Mesenchymal stem cell (in vitro differentiated cells and primary cell): ENCODE measurements at regions not wholly inside any gene's neighbourhood (a gene's known extent, or its start where the extent isn't known, plus 50 kb on each side); places are given as distances from the start of the nearest gene placed in this dataset.

Experiments
- DNase-seq: peaks from one replicate; pipeline ENCODE4 v3.0.0-alpha.2; 2013
- H2AFZ ChIP-seq: one replicate; pipeline ENCODE4 v1.6.1; 2013; ENCODE audit warnings: low read depth, mild to moderate bottlenecking, control low read depth, inconsistent platforms, low read length, moderate library complexity
- H2AK5ac ChIP-seq: 2 replicates; pipeline ENCODE4 v1.6.1; 2013; ENCODE audit warnings: low read length, moderate library complexity, mild to moderate bottlenecking, inconsistent platforms; ENCODE audit not compliant: severe bottlenecking
- H2BK120ac ChIP-seq: one replicate; pipeline ENCODE4 v1.6.1; 2013; ENCODE audit warnings: low read depth, mild to moderate bottlenecking, inconsistent platforms, low read length, moderate library complexity
- H2BK12ac ChIP-seq, 2 experiments: one replicate each; pipeline ENCODE4 v1.6.1; 2013; ENCODE audit warnings: inconsistent platforms in 2 of 2, low read length in 2 of 2, mild to moderate bottlenecking in 2 of 2, moderate library complexity in 2 of 2, control low read depth in 1 of 2
- H2BK15ac ChIP-seq: one replicate; pipeline ENCODE4 v1.6.1; 2013; ENCODE audit warnings: mild to moderate bottlenecking, low read depth, inconsistent platforms; ENCODE audit not compliant: poor library complexity, severe bottlenecking
- H2BK5ac ChIP-seq: 2 replicates; pipeline ENCODE4 v1.6.1; 2013; ENCODE audit warnings: low read depth, mild to moderate bottlenecking, low read length, control low read depth, inconsistent platforms; ENCODE audit not compliant: poor library complexity, severe bottlenecking
- H3K14ac ChIP-seq, 2 experiments: one replicate each; pipeline ENCODE4 v1.6.1; 2013; ENCODE audit warnings: inconsistent platforms in 2 of 2, low read length in 2 of 2, control low read depth in 1 of 2, mild to moderate bottlenecking in 1 of 2, moderate library complexity in 1 of 2
- H3K18ac ChIP-seq, 2 experiments: one replicate each; pipeline ENCODE4 v1.6.1; 2013; ENCODE audit warnings: inconsistent platforms in 2 of 2, low read length in 2 of 2, control low read depth in 1 of 2, low read depth in 1 of 2, mild to moderate bottlenecking in 1 of 2
- H3K23ac ChIP-seq, 2 experiments: one replicate each; pipeline ENCODE4 v1.6.1; 2013; ENCODE audit warnings: inconsistent platforms in 2 of 2, low read length in 2 of 2, mild to moderate bottlenecking in 2 of 2, moderate library complexity in 2 of 2, control low read depth in 1 of 2
- H3K27ac ChIP-seq: 2 replicates; pipeline ENCODE4 v1.5.1; 2013; ENCODE audit warnings: mild to moderate bottlenecking, moderate library complexity, low read length, control low read depth, inconsistent platforms; ENCODE audit not compliant: poor library complexity, severe bottlenecking
- H3K27me3 ChIP-seq, 2 experiments: 2 replicates each; pipeline versions ENCODE4 v1.6.1 to v1.7.0; 2013; ENCODE audit warnings: low read length in 2 of 2, mild to moderate bottlenecking in 2 of 2, moderate library complexity in 2 of 2, control low read depth in 1 of 2, inconsistent platforms in 1 of 2; ENCODE audit not compliant: control insufficient read depth in 1 of 2, insufficient read depth in 1 of 2
- H3K36me3 ChIP-seq, 2 experiments: 2 replicates each; pipeline versions ENCODE4 v1.6.1 to v1.7.0; 2013; ENCODE audit warnings: low read length in 2 of 2, control low read depth in 1 of 2, inconsistent platforms in 1 of 2, low read depth in 1 of 2, mild to moderate bottlenecking in 1 of 2; ENCODE audit not compliant: insufficient read depth in 2 of 2, control insufficient read depth in 1 of 2
- H3K4ac ChIP-seq, 2 experiments: one replicate each; pipeline ENCODE4 v1.6.1; 2013; ENCODE audit warnings: inconsistent platforms in 2 of 2, low read length in 2 of 2, mild to moderate bottlenecking in 2 of 2, moderate library complexity in 2 of 2, control low read depth in 1 of 2, low read depth in 1 of 2
- H3K4me1 ChIP-seq: 2 replicates; pipeline ENCODE4 v1.6.1; 2013; ENCODE audit warnings: low read depth, low read length, control low read depth; ENCODE audit not compliant: control insufficient read depth, insufficient read depth
- H3K4me2 ChIP-seq: 2 replicates; pipeline ENCODE4 v1.6.1; 2013; ENCODE audit warnings: low read length, mild to moderate bottlenecking, inconsistent platforms; ENCODE audit not compliant: poor library complexity, severe bottlenecking
- H3K4me3 ChIP-seq, 2 experiments: 2 replicates each; pipeline versions ENCODE4 v1.5.1 to v1.7.0; 2013; ENCODE audit warnings: low read length in 2 of 2, mild to moderate bottlenecking in 2 of 2, control low read depth in 1 of 2, low read depth in 1 of 2; ENCODE audit not compliant: insufficient read depth in 1 of 2
- H3K79me1 ChIP-seq: replicated peaks from 2 replicates; pipeline ENCODE4 v1.6.1; 2013; ENCODE audit warnings: mild to moderate bottlenecking, control low read depth, low read length, inconsistent platforms; ENCODE audit not compliant: poor library complexity, severe bottlenecking
- H3K9ac ChIP-seq: 2 replicates; pipeline ENCODE4 v1.7.0; 2013; ENCODE audit warnings: mild to moderate bottlenecking, low read length, moderate library complexity
- H3K9me3 ChIP-seq: 2 replicates; pipeline ENCODE4 v1.7.0; 2013; ENCODE audit warnings: mild to moderate bottlenecking, low read length; ENCODE audit not compliant: control insufficient read depth
- H4K8ac ChIP-seq: one replicate; pipeline ENCODE4 v1.6.1; 2013; ENCODE audit warnings: inconsistent platforms, mild to moderate bottlenecking, low read length, moderate library complexity
- H4K91ac ChIP-seq: one replicate; pipeline ENCODE4 v1.6.1; 2013; ENCODE audit warnings: mild to moderate bottlenecking, low read length, inconsistent platforms
- WGBS: methylation state at CpG from one replicate; pipeline ENCODE4 v1.1.7; 2013; ENCODE audit warnings: mixed read lengths; 5-methylcytosine and 5-hydroxymethylcytosine counted together

- H3K18ac ChIP-seq = no peak overlapping the region
- no peaks in the 10 kb centered on the region for H3K79me1 ChIP-seq
- no peak overlapping the region for H3K14ac ChIP-seq
- no peak overlapping the region for H2BK5ac ChIP-seq
- H2BK120ac ChIP-seq = no peak overlapping the region
- H3K27ac ChIP-seq = no peak overlapping the region
- no peak overlapping the region for H2AK5ac ChIP-seq
- H3K4me3 ChIP-seq = no peak overlapping the region
- H2BK12ac ChIP-seq = no peak overlapping the region
- no peak overlapping the region for H3K9ac ChIP-seq
- H4K8ac ChIP-seq = no peak overlapping the region
- no peak overlapping the region for H3K4me2 ChIP-seq
- no peak overlapping the region for H2AFZ ChIP-seq
- H3K4me1 ChIP-seq = no peaks in the 10 kb centered on the region
- H3K36me3 ChIP-seq = no peaks in the 10 kb centered on the region
- no peak overlapping the region for H2BK15ac ChIP-seq
- DNase-seq = peak; percentile 10
- no peak overlapping the region for H3K23ac ChIP-seq
- H3K9me3 ChIP-seq = peaks cover 29% of the 10 kb centered on the region
- no peaks in the 10 kb centered on the region for H3K27me3 ChIP-seq
- H4K91ac ChIP-seq = no peak overlapping the region
- no peak overlapping the region for H3K4ac ChIP-seq
Observed at GRCh38 chr9:82299870-82300269, 311.3 kb downstream of the SPATA31D1 start.

- H3K4me3 ChIP-seq = no peak overlapping the region
- 96% methylated on average over 4 of the region's 5 CpGs for WGBS
Observed at GRCh38 chr9:82302968-82303655, 314.5 kb downstream of the SPATA31D1 start.

GRCh38 chr9:82308836-82309235, 320.3 kb downstream of the SPATA31D1 start:
- Histone ChIP-seq H3K79me1 (no peaks in the 10 kb centered on the region), H4K91ac (no peak overlapping the region), H3K9me3 (no peaks in the 10 kb centered on the region), H2AK5ac (no peak overlapping the region), H2BK15ac (no peak overlapping the region), H3K4me3 (no peak overlapping the region), H3K14ac (no peak overlapping the region), H2BK5ac (no peak overlapping the region), H3K18ac (no peak overlapping the region), H3K36me3 (no peaks in the 10 kb centered on the region), H3K4me1 (no peaks in the 10 kb centered on the region), H2BK120ac (no peak overlapping the region), H3K27me3 (no peaks in the 10 kb centered on the region), H4K8ac (no peak overlapping the region), H2BK12ac (no peak overlapping the region), H2AFZ (no peak overlapping the region), H3K27ac (no peak overlapping the region), H3K9ac (no peak overlapping the region), H3K4me2 (no peak overlapping the region), H3K4ac (no peak overlapping the region), H3K23ac (no peak overlapping the region)
- DNase-seq = no peak
- WGBS = 100% methylated on average over 1 of the region's 3 CpGs

More at GRCh38 chr9:82302968-82303655, 314.5 kb downstream of the SPATA31D1 start:
- H2AK5ac ChIP-seq = no peak overlapping the region
- no peak overlapping the region for H3K18ac ChIP-seq
- H3K23ac ChIP-seq = no peak overlapping the region
- no peak overlapping the region for H3K4ac ChIP-seq
- H2BK120ac ChIP-seq = no peak overlapping the region
- H3K4me2 ChIP-seq = no peak overlapping the region
- H2BK15ac ChIP-seq = no peak overlapping the region
- H3K27me3 ChIP-seq = no peaks in the 10 kb centered on the region
- H3K4me1 ChIP-seq = no peaks in the 10 kb centered on the region
- no peak overlapping the region for H3K9ac ChIP-seq
- H4K8ac ChIP-seq = peak overlapping the region; percentile 2
- no peak overlapping the region for H4K91ac ChIP-seq
- no peaks in the 10 kb centered on the region for H3K79me1 ChIP-seq
- H2BK12ac ChIP-seq = peak overlapping the region in 1 of 2 experiments; percentile 32
- H3K27ac ChIP-seq = no peak overlapping the region
- no peak overlapping the region for H3K14ac ChIP-seq
- no peak overlapping the region for H2BK5ac ChIP-seq
- H2AFZ ChIP-seq = no peak overlapping the region
- H3K9me3 ChIP-seq = peaks cover 29% of the 10 kb centered on the region
- DNase-seq = no peak
- no peaks in the 10 kb centered on the region for H3K36me3 ChIP-seq

GRCh38 chr9:82313697-82314096, 325.1 kb downstream of the SPATA31D1 start:
- Histone ChIP-seq H3K4me2 (no peak overlapping the region), H3K79me1 (no peaks in the 10 kb centered on the region), H4K8ac (no peak overlapping the region), H3K4me1 (no peaks in the 10 kb centered on the region), H2BK120ac (no peak overlapping the region), H3K36me3 (no peaks in the 10 kb centered on the region), H3K23ac (no peak overlapping the region), H3K14ac (no peak overlapping the region), H3K18ac (no peak overlapping the region), H2BK15ac (no peak overlapping the region), H2BK12ac (no peak overlapping the region), H2AK5ac (no peak overlapping the region), H3K4ac (no peak overlapping the region), H3K9me3 (no peaks in the 10 kb centered on the region), H3K9ac (no peak overlapping the region), H4K91ac (no peak overlapping the region), H3K27me3 (no peaks in the 10 kb centered on the region), H3K4me3 (no peak overlapping the region), H2AFZ (no peak overlapping the region), H3K27ac (no peak overlapping the region), H2BK5ac (no peak overlapping the region)
- DNase-seq = no peak
- 94% methylated on average over 2 of the region's 2 CpGs for WGBS
